ENCODE measurements at regions not wholly inside any gene's neighbourhood (a gene's known extent, or its start where the extent isn't known, plus 50 kb on each side); places are given as distances from the start of the nearest gene placed in this dataset.

GRCh38 chr4:133347409-133347808 is 198.3 kb downstream of the PCDH10 start:
- no peak overlapping the region for H3K27ac Mint-ChIP-seq (ENCODE audit: unreplicated experiment)
- DNase-seq (ENCODE audit: low spot score), result no peak
- H3K36me3 Mint-ChIP-seq (ENCODE audit: low read depth), result no peaks in the 10 kb centered on the region
- H3K4me3 Mint-ChIP-seq (ENCODE audit: unreplicated experiment), result no peak overlapping the region
- peaks cover 14% of the 10 kb centered on the region for H3K9me3 Mint-ChIP-seq (ENCODE audit: low read depth)
- TF ChIP-seq CTCF (IDR thresholded peaks at IDR 0.05), result no peak
- H3K4me1 Mint-ChIP-seq (ENCODE audit: low read depth), result no peaks in the 10 kb centered on the region
- H3K27me3 Mint-ChIP-seq (ENCODE audit: low read depth), result no peaks in the 10 kb centered on the region

GRCh38 chr4:133324491-133324890 is 175.4 kb downstream of the PCDH10 start:
- no peak for DNase-seq (ENCODE audit: low spot score)
- H3K4me3 Mint-ChIP-seq (ENCODE audit: unreplicated experiment), result no peak overlapping the region
- no peak overlapping the region for H3K27ac Mint-ChIP-seq (ENCODE audit: unreplicated experiment)
- no peaks in the 10 kb centered on the region for H3K4me1 Mint-ChIP-seq (ENCODE audit: low read depth)
- no peak for TF ChIP-seq CTCF (IDR thresholded peaks at IDR 0.05)
- H3K27me3 Mint-ChIP-seq (ENCODE audit: low read depth), result no peaks in the 10 kb centered on the region
- H3K36me3 Mint-ChIP-seq (ENCODE audit: low read depth), result no peaks in the 10 kb centered on the region
- H3K9me3 Mint-ChIP-seq (ENCODE audit: low read depth), result no peaks in the 10 kb centered on the region

GRCh38 chr4:133323670-133324069 is 174.6 kb downstream of the PCDH10 start:
- no peaks in the 10 kb centered on the region for H3K27me3 Mint-ChIP-seq (ENCODE audit: low read depth)

GRCh38 chr4:133320576-133321170 is 171.6 kb downstream of the PCDH10 start:
- Mint-ChIP-seq H3K27me3 (ENCODE audit: low read depth) (peaks cover under 1% of the 10 kb centered on the region), H3K4me1 (ENCODE audit: low read depth) (peaks cover 2% of the 10 kb centered on the region), H3K36me3 (ENCODE audit: low read depth) (no peaks in the 10 kb centered on the region), H3K9me3 (ENCODE audit: low read depth) (no peaks in the 10 kb centered on the region), H3K4me3 (ENCODE audit: unreplicated experiment) (no peak overlapping the region), H3K27ac (ENCODE audit: unreplicated experiment) (no peak overlapping the region)
- TF ChIP-seq CTCF (IDR thresholded peaks at IDR 0.05), result peak; percentile 86
- no peak for DNase-seq (ENCODE audit: low spot score)

More at GRCh38 chr4:133323670-133324069, 174.6 kb downstream of the PCDH10 start:
- no peak overlapping the region for H3K27ac Mint-ChIP-seq (ENCODE audit: unreplicated experiment)
- H3K4me3 Mint-ChIP-seq (ENCODE audit: unreplicated experiment), result no peak overlapping the region
- no peaks in the 10 kb centered on the region for H3K4me1 Mint-ChIP-seq (ENCODE audit: low read depth)
- no peak for DNase-seq (ENCODE audit: low spot score)
- no peaks in the 10 kb centered on the region for H3K36me3 Mint-ChIP-seq (ENCODE audit: low read depth)
- H3K9me3 Mint-ChIP-seq (ENCODE audit: low read depth), result no peaks in the 10 kb centered on the region
- TF ChIP-seq CTCF (IDR thresholded peaks at IDR 0.05), result no peak

GRCh38 chr4:133316909-133317308 is 167.8 kb downstream of the PCDH10 start:
- no peak for DNase-seq (ENCODE audit: low spot score)
- no peaks in the 10 kb centered on the region for H3K36me3 Mint-ChIP-seq (ENCODE audit: low read depth)
- peaks cover 2% of the 10 kb centered on the region for H3K4me1 Mint-ChIP-seq (ENCODE audit: low read depth)
- TF ChIP-seq CTCF (IDR thresholded peaks at IDR 0.05), result no peak
- H3K27me3 Mint-ChIP-seq (ENCODE audit: low read depth), result peaks cover 6% of the 10 kb centered on the region
- H3K4me3 Mint-ChIP-seq (ENCODE audit: unreplicated experiment), result no peak overlapping the region
- H3K9me3 Mint-ChIP-seq (ENCODE audit: low read depth), result no peaks in the 10 kb centered on the region
- no peak overlapping the region for H3K27ac Mint-ChIP-seq (ENCODE audit: unreplicated experiment)
